GM21423 (cell line): ENCODE measurements at regions not wholly inside any gene's neighbourhood (a gene's known extent, or its start where the extent isn't known, plus 50 kb on each side); places are given as distances from the start of the nearest gene placed in this dataset.

Experiments
- ATAC-seq: cut with Tn5 transposase; IDR thresholded peaks from one replicate; pipeline ENCODE4 v1.9.1; 2021; ENCODE audit warnings: mild to moderate bottlenecking, moderate library complexity; ENCODE audit not compliant: unreplicated experiment

DNA sequence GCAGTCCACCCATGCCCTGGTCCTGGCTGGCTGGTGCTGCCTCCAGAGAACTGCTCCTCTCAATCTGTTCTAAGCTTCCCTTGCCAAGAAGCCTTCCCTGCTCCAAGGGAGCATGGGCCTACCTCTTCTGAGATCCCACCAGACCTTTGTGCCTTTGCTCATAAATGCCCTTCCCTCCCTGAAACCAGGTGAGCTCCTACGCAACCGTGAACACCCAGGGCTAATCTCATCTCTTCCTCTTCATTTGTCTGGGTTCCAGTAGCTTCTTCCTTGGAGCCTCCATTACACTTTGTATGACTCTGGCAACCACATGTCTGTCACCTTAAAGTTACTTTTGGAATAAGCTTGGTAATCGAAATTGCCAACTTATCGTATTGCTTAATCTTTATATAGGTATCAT, 270.6 kb downstream of the PBX3 start:
- no peak for ATAC-seq

DNA sequence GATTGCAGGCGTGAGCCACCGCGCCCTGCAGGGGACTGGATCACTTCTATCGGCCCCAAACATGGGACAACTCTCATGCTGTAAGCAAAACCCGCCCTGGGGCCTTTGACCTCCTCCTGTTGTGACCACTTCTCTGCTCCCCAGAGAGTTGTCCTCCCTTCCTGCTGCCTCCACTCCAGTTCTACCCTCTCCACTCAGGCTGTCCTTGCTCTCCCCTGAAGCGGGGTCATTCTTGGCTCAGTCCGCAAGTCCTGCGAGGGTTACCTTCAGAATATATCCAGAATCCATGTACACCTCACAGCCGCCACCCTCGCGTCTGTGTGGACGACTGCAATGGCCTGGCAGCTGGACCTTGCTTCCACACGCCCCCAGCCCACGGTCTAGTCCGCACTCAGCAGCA, 273.7 kb downstream of the PBX3 start:
- ATAC-seq, result no peak

DNA sequence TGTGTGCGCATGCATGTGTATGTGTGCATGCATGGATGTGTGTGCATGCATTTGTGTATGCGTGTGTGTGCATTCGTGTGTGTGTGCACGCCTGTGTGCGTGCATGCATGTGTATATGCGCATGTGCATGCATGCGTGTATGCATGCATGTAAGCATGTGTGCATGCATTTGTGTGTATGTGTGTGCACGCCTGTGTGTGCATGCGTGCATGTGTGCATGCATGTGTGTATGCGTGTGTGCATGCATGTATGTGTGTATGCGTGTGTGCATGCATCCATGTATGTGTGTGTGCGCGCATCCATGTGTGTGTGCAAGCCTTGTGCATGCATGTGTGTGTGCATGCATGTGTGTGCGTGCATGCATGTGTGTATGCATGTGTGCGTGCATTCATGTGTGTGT, 276.8 kb downstream of the PBX3 start:
- no peak for ATAC-seq

DNA sequence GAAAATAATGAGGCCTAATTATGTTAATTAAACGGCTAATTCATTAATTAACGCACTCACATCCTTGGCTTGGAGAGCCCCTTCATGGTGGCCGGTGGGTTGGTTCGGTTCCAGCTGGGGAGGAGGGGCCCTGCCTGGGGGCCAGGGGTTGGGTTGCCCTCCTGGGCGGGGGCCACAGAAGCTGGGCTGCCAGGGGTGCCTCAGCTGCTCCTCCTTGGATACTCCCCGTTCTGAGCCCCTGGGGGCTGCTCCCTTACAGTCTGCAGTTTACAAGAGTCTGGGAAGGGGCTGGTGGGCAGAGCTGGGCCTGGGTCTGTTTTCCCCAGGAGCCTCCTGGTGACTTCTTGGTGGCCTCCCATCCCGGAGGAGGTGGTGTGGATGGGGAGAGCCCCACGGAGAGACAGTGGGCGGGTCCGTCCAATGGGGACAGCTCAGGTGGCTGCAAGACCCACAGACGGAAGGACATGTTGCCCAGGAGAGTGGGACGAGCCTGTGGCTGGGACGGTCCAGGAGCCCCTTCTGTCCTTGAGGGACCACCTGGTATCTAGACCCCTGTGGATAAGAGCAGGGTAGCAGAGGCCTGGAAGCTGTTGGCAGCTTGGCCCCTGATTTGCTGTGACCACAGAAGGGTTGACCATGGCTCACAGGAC, 277.5 kb downstream of the PBX3 start:
- ATAC-seq, result no peak

DNA sequence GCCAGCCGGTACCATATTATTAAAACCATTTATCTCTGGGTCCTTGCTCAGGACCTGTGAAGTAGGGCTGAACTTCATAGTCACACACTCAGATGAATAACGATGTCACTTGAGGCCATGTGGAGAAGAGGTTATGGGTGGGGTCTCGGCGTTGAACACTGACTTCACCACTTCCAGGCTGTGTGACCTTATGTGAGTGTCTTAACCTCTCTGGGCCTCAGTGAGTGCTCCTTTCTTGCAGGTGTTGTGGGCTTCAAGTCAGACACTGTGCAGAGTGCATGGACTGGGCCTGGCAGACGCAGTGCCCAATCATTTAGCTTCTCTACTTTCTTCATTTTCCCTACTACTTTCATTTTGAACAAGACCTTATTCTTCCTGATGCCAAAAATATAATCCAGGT, 278.8 kb downstream of the PBX3 start:
- ATAC-seq, result no peak

DNA sequence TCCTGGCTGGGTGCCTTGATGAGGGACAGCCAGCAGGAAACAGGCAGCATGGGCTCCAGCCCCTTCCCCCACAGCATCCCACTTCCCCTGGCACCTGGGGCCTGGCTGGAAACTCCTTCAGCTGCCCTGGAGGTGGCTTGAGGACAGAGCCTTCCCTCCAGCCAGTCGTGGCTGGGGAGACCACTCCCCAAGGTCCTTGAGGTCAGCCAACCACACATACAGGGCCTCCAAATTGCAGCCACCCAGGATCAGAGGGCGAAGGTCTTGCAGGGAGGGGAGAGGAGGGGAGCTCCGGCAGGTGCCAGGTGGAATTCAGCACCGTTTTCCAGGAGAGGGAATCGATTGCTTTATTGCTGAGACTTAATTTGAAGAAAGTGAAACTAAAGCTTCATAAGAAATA, 280.4 kb downstream of the PBX3 start:
- ATAC-seq, result no peak

DNA sequence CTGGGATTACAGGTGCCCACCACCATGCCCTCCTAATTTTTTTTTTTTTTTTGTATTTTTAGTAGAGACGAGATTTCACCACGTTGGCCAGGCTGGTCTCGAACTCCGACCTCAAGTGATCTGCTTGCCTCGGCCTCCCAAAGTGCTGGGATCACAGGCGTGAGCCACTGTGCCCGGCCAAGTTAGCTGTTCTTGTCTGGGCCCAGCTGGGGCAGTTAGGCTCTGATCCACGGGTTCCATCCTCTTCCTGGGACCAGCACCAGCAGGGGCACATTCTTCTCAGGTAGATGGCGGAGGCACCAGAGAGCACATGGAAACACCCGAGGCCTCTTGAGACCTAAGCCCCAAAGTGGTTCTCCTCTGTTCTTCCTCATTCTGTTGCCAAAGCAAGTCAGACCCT, 281.6 kb downstream of the PBX3 start:
- no peak for ATAC-seq

DNA sequence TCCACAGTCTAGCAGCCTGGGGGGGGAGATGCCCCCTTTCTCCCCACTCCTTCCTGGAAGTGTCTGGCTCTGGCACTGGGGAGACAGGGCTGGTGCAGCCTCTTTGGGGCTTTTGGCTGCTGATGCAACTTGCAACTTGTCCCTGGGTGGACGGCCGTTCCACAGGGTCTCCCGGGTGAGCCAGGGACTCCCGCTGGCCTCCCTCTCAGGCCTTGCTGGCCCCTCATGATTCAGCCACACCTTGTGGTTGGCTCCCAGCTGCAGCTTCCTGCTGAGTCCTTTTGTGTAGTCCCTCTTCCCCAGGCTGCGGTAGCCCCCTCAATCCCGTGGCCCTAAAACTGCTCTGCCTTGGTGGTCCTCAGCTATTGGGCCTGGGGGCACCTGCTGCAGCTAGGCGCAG, 283.5 kb downstream of the PBX3 start:
- ATAC-seq, result no peak

DNA sequence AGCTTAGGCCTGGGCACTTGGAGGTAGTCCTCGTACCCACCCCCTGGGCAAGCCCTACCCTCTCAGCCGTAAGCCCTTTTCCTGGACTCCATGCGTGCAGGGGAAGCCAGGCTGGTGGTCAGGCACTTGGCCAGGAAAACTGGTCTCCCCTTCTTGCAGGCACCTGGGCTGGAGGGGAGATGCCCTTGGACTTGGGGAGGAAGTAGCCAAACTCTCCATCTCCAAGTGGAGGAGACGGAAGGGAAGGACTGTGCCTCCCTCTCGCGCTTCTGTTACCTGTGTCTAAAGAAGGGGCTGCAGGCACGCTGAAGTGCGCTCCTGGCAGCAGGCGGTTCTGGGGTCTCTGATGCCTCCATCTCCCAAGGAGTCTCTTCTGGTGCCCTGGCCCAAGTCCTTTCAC, 283.9 kb downstream of the PBX3 start:
- no peak for ATAC-seq

DNA sequence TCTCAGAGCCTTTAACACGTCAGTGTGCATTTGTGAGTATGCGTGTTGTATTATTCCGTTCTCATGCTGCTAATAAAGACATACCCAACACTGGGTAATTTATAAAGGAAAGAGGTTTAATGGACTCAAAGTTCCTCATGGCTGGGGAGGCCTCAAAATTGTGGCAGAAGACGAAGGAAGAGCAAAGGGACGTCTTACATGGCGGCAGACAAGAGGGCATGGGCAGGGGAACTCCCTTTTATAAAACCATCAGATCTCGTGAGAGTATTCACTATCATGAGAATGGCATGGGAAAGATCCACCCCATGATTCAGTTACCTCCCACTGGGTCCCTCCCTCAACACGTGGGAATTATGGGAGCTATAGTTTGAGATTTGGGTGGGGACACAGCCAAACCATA, 285.0 kb downstream of the PBX3 start:
- no peak for ATAC-seq

DNA sequence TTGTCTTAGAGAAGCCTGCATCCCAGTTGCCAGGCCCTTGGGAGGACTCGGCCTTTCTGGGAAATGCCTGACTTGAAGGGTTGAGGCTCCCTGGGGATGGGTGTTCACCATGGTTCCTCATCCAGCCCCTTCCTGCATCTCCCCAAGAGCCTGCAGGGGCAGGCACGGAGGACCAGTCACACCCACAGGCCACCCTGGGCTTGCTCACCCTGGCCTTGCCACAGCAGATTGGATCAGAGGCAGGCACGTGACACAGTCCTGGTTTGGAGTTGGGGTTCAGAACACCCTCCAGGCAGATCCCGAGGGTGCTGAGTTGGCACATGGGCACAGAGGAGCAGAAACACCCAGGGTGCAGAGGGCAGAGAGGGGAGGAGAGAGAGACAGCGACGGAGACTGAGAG, 286.1 kb downstream of the PBX3 start:
- no peak for ATAC-seq

DNA sequence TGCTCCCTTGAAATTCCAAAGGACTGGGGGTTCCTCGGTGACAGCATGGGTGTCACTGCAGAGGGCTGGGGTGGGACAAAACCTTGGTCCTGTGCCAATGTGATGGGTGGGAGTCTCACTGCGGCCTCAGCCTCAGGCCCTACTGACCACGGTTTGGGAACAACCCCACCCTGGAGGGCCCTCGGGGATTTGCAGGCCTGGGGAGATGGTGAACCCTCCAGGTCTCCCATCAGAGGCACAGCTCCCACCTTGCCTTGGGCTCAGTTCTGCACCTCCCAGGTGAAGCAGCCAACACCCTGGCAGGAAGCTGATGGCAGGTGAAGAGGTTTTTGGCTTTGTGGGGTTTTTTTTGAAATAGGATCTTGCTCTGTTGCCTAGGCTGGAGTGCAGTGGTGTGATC, 286.8 kb downstream of the PBX3 start:
- ATAC-seq, result no peak

DNA sequence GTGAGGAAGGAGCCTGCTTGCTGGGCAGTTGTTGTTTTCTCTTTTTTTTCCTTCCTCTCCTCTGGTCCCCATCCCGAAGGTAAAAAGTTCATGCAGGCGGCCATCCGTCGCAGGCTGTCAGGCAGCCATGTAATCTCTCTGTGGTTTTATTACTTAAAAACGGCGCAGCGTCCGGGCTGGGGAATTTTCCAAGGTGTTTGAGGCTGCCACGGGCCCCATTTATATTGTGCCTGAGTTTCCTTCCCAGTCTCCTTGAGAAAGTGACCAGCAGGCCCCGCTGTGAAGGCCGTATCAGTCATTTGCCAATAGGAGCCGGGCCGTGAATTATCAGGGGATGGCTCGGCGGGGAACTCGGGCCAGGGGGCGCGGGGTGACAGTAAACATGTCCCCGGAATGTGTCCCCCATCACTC, 289.7 kb downstream of the PBX3 start:
- no peak for ATAC-seq

DNA sequence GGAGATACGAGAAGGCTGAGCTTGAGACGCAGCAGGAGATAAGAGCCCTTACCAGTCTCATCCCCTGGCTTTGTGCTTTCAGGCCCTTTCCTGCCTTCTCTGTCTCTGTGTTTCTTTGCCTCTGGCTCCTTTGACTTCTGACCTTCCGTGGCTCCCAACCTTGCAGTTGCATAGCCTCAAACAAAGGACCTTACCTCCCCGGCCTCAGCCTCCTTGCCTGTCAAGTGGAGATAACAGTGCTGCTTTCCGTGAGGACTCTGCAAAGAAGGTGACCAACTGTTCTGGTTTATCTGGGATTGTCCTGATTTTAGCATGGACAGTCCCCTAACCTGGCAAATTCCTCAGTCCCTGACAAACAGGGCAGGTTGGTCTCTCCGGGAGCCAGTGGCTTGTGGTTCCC, 287.8 kb upstream of the MVB12B start:
- ATAC-seq, result no peak

DNA sequence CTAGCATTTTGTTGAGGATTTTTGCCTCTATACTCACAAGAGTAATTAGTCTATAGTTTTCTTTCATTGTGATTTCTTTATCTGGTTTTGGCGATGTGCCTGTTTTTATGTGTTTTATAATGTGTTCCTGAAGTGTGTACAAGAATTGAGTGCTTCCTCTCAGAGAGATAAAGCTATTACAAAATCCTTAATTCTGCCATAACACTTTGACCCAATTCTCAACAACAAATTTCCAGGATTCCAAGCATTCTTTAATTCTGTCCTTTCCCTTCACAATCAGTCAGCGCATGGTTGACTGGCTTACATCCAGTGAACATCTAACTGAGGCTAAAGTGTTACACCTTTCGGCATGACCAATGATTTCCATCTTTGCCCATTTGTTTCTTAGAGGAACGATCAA, 282.9 kb upstream of the MVB12B start:
- ATAC-seq, result no peak

DNA sequence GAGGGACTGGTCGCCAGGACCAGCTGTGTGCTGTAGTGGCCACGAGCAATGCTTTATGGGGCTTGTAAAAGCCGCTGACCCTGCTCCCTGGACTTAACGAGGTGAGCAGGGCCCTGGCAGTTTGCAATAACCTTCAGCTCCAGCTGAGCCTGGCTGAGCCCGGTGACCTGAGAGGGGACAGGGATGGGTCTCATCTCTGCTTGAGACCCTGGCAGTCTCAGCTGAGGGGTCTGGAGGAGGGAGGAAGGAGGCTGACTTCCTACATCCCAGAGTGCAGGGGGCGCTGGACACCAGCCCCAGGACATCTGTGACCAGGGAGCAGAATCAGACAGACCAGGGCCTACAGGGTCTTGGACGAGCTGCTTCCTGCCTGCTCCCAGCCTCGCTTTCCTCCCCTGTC, 277.5 kb upstream of the MVB12B start:
- ATAC-seq, result no peak

DNA sequence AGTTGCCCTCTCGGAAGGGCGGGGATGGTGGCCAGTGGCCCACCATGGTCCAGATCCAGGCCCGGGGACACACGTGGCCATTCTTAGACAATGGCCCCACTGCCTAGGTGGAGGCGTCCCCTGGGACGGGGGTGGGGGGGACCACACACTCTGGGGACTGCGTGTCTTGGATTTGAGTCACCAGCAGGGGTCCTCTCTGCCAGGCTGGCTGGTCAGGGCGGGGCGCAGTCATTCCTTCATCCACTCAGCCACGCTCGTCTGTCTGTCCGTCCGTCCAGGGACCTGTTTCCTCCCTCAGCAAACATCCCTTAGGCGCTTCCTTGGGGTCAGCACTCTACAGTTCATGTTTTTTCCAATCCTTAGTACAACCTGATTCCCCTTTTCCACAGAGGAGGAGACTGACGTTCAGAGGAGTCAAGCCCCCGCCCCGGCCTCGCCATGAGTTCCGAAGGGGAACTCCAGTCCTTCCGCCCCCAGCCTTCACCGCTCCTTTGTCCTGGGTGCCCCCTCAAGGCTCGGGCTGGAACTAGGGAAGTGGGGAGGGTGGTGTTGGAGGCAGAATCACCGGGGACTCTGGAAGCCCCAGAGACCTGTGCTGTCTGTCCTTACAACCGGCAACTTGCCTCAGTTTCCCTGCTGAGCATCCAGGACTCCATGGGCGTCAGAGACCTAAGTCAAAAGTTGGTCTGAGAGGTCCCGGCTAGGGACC, 276.6 kb upstream of the MVB12B start:
- no peak for ATAC-seq

DNA sequence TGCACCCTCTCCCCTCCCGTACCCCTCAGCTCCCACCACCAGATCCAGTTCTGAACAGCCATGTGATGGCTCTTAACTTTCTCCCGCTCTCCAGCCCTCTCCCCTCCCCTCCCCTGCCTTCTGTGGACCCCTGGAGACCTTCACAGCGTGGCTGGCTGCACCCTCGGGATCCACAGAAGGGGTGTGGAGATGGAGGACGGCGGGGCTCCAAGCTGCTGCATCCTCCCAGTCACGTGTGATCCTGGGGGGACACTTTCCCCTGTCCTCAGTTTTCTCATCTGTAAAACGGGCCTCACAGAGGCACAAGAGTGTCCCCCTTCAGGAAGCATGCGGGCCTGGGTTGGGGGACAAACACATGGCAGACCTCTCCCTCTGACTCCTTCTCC, 276.0 kb upstream of the MVB12B start:
- ATAC-seq, result no peak

DNA sequence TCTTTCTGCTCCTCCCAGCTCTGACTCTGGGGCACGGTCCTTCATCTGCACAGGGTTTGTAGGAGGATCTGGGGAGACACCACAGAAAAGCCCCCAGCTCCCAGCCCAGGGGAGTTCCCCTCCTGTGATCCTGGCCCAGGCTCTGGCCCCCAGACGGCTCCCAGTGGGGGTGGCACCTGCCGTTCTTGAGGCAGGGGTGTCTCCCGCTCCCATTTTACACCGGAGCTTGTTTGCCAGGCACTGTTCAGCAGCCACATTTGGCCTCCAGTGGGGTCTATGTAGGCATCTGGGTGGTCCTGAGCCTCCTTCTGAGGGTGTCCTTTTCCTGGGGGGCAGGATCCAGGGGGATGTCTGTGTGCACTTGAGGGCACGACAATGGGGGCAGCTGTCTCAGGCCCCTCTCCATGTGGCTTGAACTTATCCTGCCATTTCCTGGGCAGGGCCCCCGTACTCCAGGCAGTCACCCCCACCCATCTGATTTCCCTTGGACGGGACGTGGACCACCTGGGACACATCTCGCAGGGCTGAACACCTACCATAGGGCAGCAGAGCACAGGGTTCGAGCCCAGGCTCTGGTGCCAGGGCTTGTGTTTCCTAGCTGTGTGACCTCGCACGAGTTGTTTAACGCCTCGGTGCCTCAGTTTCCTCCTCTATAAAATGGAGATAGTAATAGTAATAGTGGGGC, 275.0 kb upstream of the MVB12B start:
- no peak for ATAC-seq

DNA sequence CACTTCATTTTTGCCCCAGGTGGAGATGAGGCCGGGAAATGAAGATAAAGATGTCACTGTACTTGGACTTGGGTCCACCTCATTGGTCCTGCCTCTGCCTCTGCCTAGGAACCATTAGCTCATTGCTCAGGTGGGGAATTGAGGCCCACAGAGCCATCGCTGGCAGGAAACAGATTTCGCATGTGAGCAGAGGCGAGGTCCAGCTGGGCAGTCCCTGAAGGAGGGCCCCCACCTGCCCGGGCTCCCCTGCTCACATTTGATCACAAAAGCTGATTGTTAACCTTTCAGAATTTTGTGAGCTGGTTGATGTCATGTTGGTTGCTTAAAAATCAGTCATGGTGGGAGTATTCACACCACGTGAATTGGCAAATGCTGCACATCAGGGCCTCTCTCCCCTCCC, 273.8 kb upstream of the MVB12B start:
- ATAC-seq, result no peak

DNA sequence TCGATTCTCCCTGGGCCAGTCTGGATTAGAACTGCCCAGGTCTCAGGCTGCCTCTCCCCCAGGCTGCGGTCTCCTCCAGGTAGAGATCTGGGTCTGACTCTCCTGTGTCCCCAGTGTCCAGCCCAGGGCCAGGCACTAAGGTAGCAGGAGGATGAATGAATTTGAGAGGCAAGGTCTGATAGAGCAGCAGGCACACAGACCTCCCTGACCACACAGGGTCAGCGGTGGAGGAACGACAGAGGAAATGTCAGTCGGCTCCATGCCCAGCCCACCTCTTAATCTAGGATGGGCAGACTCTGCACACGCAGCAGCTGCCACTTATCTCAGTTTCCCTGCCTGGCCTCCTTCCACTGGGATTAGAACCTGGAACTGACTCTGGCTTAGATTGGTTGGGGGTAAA, 272.7 kb upstream of the MVB12B start:
- no peak for ATAC-seq

DNA sequence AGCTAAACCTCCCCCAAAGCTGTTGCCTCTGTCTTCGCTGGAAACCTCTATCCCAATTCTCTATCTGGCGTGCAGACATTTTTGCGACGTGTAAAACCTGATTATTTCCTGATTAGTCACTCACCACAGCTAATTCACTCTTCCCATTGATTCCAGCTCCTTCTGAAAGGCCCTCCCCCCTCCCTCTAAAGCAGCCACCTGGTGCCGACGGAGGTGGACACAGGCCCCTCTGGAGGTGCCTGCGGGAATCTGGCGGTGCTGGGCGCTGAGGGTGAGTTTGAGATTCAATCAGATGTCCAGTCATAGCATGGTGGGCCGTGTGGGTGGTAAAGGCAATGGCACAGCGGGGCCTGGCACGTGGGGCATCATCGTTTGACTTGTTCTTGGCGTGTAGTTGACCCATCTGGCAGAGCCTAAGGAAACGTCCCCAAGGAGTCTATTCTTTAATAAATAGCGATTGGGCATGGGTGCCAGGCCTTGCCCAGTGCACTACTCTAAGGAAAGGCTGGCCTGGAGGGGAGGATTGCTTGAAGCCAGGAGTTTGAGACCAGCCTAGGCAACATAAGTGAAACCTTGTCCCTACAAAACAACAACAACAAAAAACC, 271.1 kb upstream of the MVB12B start:
- no peak for ATAC-seq
